OCI-LY3 (cell line): ENCODE measurements at regions not wholly inside any gene's neighbourhood (a gene's known extent, or its start where the extent isn't known, plus 50 kb on each side); places are given as distances from the start of the nearest gene placed in this dataset.

Experiments
- H2AFZ ChIP-seq: fragments of 200-600, 300-600 bp; shearing (Covaris generic); 2 replicates; pipeline ENCODE4 v1.6.0; 2014; ENCODE audit warnings: antibody characterized with exemption, low read depth, low read length
- H3K27ac ChIP-seq: fragments of 200-600, 300-600 bp; sonication (generic); 2 replicates; pipeline ENCODE4 v1.5.1; 2014; ENCODE audit warnings: mild to moderate bottlenecking, low read length, moderate library complexity, mixed read lengths
- H3K27me3 ChIP-seq: fragments of 200-600, 300-600 bp; sonication (generic); 2 replicates; pipeline ENCODE4 v1.6.1; 2014; ENCODE audit warnings: low read depth, low read length, mixed read lengths
- H3K36me3 ChIP-seq: fragments of 200-600, 300-600 bp; sonication (generic); replicated peaks from 2 replicates; pipeline ENCODE3; 2014; ENCODE audit warnings: low read depth, low read length, mixed read lengths
- H3K4me1 ChIP-seq: fragments of 300-600, 200-600 bp; sonication (generic); 2 replicates; pipeline ENCODE4 v1.6.1; 2014; ENCODE audit warnings: low read length, mixed read lengths
- H3K4me2 ChIP-seq: fragments of 200-600, 300-600 bp; sonication (generic); 2 replicates; pipeline ENCODE4 v1.6.1; 2014; ENCODE audit warnings: low read length, mixed read lengths
- H3K4me3 ChIP-seq: fragments of 300-600, 200-600 bp; sonication (generic); 2 replicates; pipeline ENCODE4 v1.5.1; 2014; ENCODE audit warnings: antibody characterized with exemption, mild to moderate bottlenecking, low read length, moderate library complexity
- H3K79me2 ChIP-seq: fragments of 300-600, 200-600 bp; shearing (Covaris generic); 2 replicates; pipeline ENCODE4 v1.6.1; 2014; ENCODE audit warnings: mild to moderate bottlenecking, low read length, mixed read lengths
- H3K9ac ChIP-seq: fragments of 300-600, 200-600 bp; shearing (Covaris generic); 2 replicates; pipeline ENCODE4 v1.6.0; 2014; ENCODE audit warnings: mild to moderate bottlenecking, low read length, moderate library complexity
- H3K9me3 ChIP-seq: fragments of 200-600, 300-600 bp; shearing (Covaris generic); 2 replicates; pipeline ENCODE4 v1.6.1; 2014; ENCODE audit warnings: low read length, mixed read lengths; ENCODE audit not compliant: insufficient read depth
- H4K20me1 ChIP-seq: fragments of 200-600, 300-600 bp; sonication (generic); 2 replicates; pipeline ENCODE4 v1.6.1; 2016; ENCODE audit warnings: low read length, mixed read lengths; ENCODE audit not compliant: insufficient read depth
- EZH2phosphoT487 ChIP-seq: fragments of 200-600 bp; shearing (Covaris generic); IDR thresholded peaks from 2 replicates; pipeline ENCODE4 v1.6.1; 2018; ENCODE audit warnings: antibody characterized with exemption, mixed run types, low read depth
- TF ChIP-seq, protein P1 (sequence below): fragments of 200-600, 300-600 bp; sonication (generic); IDR thresholded peaks from 2 replicates; pipeline ENCODE4 v1.5.1; 2014; ENCODE audit warnings: antibody characterized with exemption, low read length, low read depth

DNA sequence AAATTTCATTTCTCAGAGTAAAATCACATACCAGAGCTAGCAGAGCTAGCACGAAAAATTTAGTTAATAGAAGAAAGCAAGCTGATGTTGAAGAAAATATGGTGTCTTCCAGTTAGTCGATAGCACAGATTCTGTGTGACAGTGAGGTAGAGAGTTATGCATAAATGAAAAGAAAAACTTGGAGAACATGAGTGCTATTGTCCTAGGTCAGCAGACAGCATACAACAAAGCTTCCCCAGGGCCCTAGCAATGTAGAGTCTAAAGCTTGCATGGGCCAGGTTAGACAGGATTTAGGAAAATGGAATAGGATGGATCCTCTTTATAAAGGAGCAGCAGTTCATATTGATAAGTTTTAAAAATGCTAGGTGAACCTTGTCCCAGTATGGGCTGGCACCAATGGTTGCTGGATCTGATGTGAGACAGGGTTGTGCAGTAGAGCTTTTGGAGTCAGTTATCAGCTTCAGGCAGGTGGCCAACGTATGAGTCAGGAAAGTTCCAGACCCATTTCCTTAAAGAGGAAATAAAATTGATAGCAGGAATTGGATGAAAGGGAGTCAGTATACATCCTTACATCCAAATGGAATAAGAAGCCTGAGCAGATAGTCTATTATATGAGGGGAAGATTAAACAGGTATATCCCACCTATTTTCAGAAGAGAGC is 277.2 kb downstream of the FRK start:
- no peaks in the 10 kb centered on the region for H3K4me1 ChIP-seq
- H4K20me1 ChIP-seq, result no peaks in the 10 kb centered on the region
- H3K36me3 ChIP-seq, result no peaks in the 10 kb centered on the region
- no peaks in the 10 kb centered on the region for H3K9me3 ChIP-seq
- no peaks in the 10 kb centered on the region for H3K27me3 ChIP-seq
- no peak overlapping the region for H3K9ac ChIP-seq
- H2AFZ ChIP-seq, result no peak overlapping the region
- H3K27ac ChIP-seq, result no peak overlapping the region
- H3K79me2 ChIP-seq, result no peaks in the 10 kb centered on the region
- no peak for TF ChIP-seq EZH2phosphoT487
- TF ChIP-seq, protein P1, sequence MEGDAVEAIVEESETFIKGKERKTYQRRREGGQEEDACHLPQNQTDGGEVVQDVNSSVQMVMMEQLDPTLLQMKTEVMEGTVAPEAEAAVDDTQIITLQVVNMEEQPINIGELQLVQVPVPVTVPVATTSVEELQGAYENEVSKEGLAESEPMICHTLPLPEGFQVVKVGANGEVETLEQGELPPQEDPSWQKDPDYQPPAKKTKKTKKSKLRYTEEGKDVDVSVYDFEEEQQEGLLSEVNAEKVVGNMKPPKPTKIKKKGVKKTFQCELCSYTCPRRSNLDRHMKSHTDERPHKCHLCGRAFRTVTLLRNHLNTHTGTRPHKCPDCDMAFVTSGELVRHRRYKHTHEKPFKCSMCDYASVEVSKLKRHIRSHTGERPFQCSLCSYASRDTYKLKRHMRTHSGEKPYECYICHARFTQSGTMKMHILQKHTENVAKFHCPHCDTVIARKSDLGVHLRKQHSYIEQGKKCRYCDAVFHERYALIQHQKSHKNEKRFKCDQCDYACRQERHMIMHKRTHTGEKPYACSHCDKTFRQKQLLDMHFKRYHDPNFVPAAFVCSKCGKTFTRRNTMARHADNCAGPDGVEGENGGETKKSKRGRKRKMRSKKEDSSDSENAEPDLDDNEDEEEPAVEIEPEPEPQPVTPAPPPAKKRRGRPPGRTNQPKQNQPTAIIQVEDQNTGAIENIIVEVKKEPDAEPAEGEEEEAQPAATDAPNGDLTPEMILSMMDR, result no peak
- no peak overlapping the region for H3K4me3 ChIP-seq
- no peak overlapping the region for H3K4me2 ChIP-seq

DNA sequence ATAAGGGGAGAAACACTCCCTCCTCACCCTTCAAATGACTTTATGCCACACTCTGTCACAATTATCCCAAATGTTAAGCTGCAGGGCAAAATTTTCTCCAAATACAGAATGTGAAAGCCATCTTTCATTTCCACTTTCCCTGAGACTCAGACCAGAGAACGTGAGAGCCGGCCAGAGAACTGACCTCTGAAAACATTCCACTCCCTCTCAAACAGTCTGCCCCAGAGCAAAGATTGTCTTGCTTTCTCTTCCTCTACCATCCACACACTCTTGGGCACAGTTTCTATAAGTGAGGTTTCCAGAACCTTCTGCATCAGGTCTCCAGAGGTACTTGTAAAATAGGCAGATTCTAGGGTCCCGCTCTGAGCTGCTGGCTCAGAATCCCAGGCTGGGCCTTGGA is 278.1 kb downstream of the FRK start:
- Histone ChIP-seq H3K9me3 (no peaks in the 10 kb centered on the region), H3K27ac (no peak overlapping the region), H3K4me1 (no peaks in the 10 kb centered on the region), H3K27me3 (no peaks in the 10 kb centered on the region), H2AFZ (no peak overlapping the region), H3K79me2 (no peaks in the 10 kb centered on the region), H3K9ac (no peak overlapping the region), H4K20me1 (no peaks in the 10 kb centered on the region), H3K4me2 (no peak overlapping the region), H3K4me3 (no peak overlapping the region), H3K36me3 (no peaks in the 10 kb centered on the region)
- TF ChIP-seq, protein P1, result no peak

DNA sequence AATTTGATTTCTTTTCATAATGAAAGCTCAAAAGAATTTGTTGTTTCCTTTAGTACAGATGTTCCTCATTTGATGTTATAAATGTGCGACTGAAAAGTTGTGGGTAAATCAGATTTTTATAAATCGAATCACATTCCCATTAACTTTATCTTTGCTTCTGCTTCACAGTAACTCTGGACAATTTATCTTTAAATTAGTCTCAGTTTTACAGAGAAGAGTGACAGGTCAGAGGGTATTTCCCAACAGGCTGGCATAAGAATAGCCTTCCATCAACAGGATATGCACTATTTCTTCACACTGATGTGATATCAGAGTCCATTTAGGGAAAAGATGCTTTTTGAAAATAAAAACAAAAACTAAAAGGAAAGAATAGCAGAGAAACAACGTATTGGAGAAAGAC is 286.9 kb downstream of the FRK start:
- no peaks in the 10 kb centered on the region for H3K27me3 ChIP-seq
- no peak overlapping the region for H2AFZ ChIP-seq
- no peaks in the 10 kb centered on the region for H4K20me1 ChIP-seq
- no peaks in the 10 kb centered on the region for H3K9me3 ChIP-seq
- no peak overlapping the region for H3K4me3 ChIP-seq
- no peaks in the 10 kb centered on the region for H3K4me1 ChIP-seq
- no peaks in the 10 kb centered on the region for H3K79me2 ChIP-seq
- no peak for TF ChIP-seq EZH2phosphoT487
- TF ChIP-seq, protein P1, result no peak
- H3K36me3 ChIP-seq, result no peaks in the 10 kb centered on the region
- no peak overlapping the region for H3K4me2 ChIP-seq
- H3K9ac ChIP-seq, result no peak overlapping the region
- H3K27ac ChIP-seq, result no peak overlapping the region

DNA sequence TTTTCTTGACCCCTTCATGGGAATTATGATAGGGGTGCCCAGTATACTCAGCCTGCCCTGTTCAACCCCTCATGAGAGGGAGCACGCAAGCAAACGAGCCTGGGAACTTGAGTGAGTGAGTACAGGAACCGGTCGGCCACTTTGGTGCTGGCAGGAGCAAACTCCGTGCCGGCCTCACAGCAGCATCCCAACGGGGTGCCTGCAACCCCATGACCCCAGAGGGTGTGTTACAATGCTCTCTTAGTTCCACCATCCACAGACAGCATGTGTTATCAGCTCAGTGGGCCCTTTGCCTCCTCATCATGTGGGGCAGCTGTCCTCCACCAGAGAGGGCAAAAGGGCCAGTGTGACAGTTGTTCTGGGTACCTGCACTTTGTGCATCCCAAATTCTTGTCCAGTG is 289.8 kb downstream of the FRK start:
- H3K79me2 ChIP-seq, result no peaks in the 10 kb centered on the region
- no peaks in the 10 kb centered on the region for H3K27me3 ChIP-seq
- H2AFZ ChIP-seq, result no peak overlapping the region
- H3K4me2 ChIP-seq, result no peak overlapping the region
- no peak overlapping the region for H3K27ac ChIP-seq
- H3K4me3 ChIP-seq, result no peak overlapping the region
- TF ChIP-seq, protein P1, result no peak
- no peak for TF ChIP-seq EZH2phosphoT487
- H3K9me3 ChIP-seq, result no peaks in the 10 kb centered on the region
- no peaks in the 10 kb centered on the region for H3K4me1 ChIP-seq
- H3K36me3 ChIP-seq, result no peaks in the 10 kb centered on the region
- H3K9ac ChIP-seq, result no peak overlapping the region
- H4K20me1 ChIP-seq, result no peaks in the 10 kb centered on the region
